ENCODE measurements at regions not wholly inside any gene's neighbourhood (a gene's known extent, or its start where the extent isn't known, plus 50 kb on each side); places are given as distances from the start of the nearest gene placed in this dataset.

DNA sequence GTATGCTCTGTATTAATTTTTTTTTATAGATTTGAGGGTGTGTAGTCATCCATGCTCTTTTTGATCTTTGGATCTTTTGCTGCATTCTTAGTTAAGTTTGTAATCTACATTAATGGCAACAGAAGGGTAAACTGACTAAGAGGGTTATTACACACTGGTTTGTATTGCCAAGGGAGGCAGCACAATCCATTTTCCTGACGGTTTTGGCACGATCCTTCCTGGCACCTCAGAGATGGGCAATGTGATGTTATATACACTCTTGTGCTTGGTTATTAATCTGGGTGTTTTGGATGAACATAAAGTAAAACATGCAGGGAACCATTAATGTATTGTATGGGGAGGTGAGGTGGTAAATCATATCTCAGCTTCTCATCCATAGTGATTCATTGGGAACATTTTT lies 98.8 kb upstream of the SLC38A2 start:
- ATAC-seq (no peak), DNase-seq (ENCODE audit: low spot score) (no peak)
- Mint-ChIP-seq H3K4me1 (peaks cover 25% of the 10 kb centered on the region), H3K27me3 (ENCODE audit: low read depth) (no peaks in the 10 kb centered on the region), H3K27ac (no peak overlapping the region), H3K9me3 (no peaks in the 10 kb centered on the region), H3K4me3 (no peak overlapping the region), H3K36me3 (no peaks in the 10 kb centered on the region)
- TF ChIP-seq IRF2 (CRISPR knock-in tag; IDR thresholded peaks at IDR 0.05; ENCODE audit: borderline replicate concordance, low read depth): no peak
- TF ChIP-seq NFATC4 (CRISPR knock-in tag; IDR thresholded peaks at IDR 0.05): no peak
- TF ChIP-seq, protein P1, sequence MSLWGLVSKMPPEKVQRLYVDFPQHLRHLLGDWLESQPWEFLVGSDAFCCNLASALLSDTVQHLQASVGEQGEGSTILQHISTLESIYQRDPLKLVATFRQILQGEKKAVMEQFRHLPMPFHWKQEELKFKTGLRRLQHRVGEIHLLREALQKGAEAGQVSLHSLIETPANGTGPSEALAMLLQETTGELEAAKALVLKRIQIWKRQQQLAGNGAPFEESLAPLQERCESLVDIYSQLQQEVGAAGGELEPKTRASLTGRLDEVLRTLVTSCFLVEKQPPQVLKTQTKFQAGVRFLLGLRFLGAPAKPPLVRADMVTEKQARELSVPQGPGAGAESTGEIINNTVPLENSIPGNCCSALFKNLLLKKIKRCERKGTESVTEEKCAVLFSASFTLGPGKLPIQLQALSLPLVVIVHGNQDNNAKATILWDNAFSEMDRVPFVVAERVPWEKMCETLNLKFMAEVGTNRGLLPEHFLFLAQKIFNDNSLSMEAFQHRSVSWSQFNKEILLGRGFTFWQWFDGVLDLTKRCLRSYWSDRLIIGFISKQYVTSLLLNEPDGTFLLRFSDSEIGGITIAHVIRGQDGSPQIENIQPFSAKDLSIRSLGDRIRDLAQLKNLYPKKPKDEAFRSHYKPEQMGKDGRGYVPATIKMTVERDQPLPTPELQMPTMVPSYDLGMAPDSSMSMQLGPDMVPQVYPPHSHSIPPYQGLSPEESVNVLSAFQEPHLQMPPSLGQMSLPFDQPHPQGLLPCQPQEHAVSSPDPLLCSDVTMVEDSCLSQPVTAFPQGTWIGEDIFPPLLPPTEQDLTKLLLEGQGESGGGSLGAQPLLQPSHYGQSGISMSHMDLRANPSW (CRISPR knock-in tag; conservative IDR thresholded peaks at IDR 0.05; ENCODE audit: low read depth): no peak
- TF ChIP-seq, protein P2, sequence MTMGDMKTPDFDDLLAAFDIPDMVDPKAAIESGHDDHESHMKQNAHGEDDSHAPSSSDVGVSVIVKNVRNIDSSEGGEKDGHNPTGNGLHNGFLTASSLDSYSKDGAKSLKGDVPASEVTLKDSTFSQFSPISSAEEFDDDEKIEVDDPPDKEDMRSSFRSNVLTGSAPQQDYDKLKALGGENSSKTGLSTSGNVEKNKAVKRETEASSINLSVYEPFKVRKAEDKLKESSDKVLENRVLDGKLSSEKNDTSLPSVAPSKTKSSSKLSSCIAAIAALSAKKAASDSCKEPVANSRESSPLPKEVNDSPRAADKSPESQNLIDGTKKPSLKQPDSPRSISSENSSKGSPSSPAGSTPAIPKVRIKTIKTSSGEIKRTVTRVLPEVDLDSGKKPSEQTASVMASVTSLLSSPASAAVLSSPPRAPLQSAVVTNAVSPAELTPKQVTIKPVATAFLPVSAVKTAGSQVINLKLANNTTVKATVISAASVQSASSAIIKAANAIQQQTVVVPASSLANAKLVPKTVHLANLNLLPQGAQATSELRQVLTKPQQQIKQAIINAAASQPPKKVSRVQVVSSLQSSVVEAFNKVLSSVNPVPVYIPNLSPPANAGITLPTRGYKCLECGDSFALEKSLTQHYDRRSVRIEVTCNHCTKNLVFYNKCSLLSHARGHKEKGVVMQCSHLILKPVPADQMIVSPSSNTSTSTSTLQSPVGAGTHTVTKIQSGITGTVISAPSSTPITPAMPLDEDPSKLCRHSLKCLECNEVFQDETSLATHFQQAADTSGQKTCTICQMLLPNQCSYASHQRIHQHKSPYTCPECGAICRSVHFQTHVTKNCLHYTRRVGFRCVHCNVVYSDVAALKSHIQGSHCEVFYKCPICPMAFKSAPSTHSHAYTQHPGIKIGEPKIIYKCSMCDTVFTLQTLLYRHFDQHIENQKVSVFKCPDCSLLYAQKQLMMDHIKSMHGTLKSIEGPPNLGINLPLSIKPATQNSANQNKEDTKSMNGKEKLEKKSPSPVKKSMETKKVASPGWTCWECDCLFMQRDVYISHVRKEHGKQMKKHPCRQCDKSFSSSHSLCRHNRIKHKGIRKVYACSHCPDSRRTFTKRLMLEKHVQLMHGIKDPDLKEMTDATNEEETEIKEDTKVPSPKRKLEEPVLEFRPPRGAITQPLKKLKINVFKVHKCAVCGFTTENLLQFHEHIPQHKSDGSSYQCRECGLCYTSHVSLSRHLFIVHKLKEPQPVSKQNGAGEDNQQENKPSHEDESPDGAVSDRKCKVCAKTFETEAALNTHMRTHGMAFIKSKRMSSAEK (CRISPR knock-in tag; IDR thresholded peaks at IDR 0.05; ENCODE audit: borderline replicate concordance): no peak
- TF ChIP-seq GTF2I (CRISPR knock-in tag; conservative IDR thresholded peaks at IDR 0.05): no peak
- no peak for TF ChIP-seq SMAD4 (CRISPR knock-in tag; IDR thresholded peaks at IDR 0.05)
- TF ChIP-seq, protein P3, sequence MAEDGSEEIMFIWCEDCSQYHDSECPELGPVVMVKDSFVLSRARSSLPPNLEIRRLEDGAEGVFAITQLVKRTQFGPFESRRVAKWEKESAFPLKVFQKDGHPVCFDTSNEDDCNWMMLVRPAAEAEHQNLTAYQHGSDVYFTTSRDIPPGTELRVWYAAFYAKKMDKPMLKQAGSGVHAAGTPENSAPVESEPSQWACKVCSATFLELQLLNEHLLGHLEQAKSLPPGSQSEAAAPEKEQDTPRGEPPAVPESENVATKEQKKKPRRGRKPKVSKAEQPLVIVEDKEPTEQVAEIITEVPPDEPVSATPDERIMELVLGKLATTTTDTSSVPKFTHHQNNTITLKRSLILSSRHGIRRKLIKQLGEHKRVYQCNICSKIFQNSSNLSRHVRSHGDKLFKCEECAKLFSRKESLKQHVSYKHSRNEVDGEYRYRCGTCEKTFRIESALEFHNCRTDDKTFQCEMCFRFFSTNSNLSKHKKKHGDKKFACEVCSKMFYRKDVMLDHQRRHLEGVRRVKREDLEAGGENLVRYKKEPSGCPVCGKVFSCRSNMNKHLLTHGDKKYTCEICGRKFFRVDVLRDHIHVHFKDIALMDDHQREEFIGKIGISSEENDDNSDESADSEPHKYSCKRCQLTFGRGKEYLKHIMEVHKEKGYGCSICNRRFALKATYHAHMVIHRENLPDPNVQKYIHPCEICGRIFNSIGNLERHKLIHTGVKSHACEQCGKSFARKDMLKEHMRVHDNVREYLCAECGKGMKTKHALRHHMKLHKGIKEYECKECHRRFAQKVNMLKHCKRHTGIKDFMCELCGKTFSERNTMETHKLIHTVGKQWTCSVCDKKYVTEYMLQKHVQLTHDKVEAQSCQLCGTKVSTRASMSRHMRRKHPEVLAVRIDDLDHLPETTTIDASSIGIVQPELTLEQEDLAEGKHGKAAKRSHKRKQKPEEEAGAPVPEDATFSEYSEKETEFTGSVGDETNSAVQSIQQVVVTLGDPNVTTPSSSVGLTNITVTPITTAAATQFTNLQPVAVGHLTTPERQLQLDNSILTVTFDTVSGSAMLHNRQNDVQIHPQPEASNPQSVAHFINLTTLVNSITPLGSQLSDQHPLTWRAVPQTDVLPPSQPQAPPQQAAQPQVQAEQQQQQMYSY (CRISPR knock-in tag; IDR thresholded peaks at IDR 0.05): no peak
- POLR2A ChIA-PET: no interaction called here
- CTCF ChIA-PET: no interaction called here

DNA sequence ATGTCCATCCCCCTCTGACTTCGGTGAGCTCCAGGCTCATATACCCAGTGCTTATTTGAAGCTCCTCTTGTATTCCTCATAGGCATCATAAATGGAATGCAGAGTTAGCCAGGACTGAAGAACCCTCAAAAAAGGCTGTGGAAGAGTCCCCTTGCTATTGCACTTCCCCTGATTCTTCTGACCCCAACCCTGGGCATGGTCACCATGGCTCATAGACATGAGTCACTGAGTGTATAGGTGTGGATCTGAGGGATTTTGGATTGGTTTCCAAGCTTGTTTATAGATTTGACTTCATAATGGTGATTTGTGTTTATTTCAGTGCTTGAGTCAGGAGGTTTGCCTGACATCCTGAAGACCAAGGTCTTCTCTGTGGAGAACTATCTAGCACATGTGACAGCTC lies 98.4 kb upstream of the SLC38A2 start:
- CTCF ChIA-PET: no interaction called here
- H3K4me1 Mint-ChIP-seq: peaks cover 26% of the 10 kb centered on the region
- ATAC-seq: no peak
- TF ChIP-seq NR2C2 (CRISPR knock-in tag; IDR thresholded peaks at IDR 0.05) (no peak), GTF2I (CRISPR knock-in tag; conservative IDR thresholded peaks at IDR 0.05) (no peak), ZNF317 (CRISPR knock-in tag; IDR thresholded peaks at IDR 0.05; ENCODE audit: borderline replicate concordance, low read depth) (no peak), ZNF416 (CRISPR knock-in tag; IDR thresholded peaks at IDR 0.05) (no peak), KAT7 (CRISPR knock-in tag; IDR thresholded peaks at IDR 0.05; ENCODE audit: borderline replicate concordance) (no peak), NFE2L1 (CRISPR knock-in tag; IDR thresholded peaks at IDR 0.05) (no peak), EMX1 (CRISPR knock-in tag; IDR thresholded peaks at IDR 0.05) (no peak)
- TF ChIP-seq, protein P4, sequence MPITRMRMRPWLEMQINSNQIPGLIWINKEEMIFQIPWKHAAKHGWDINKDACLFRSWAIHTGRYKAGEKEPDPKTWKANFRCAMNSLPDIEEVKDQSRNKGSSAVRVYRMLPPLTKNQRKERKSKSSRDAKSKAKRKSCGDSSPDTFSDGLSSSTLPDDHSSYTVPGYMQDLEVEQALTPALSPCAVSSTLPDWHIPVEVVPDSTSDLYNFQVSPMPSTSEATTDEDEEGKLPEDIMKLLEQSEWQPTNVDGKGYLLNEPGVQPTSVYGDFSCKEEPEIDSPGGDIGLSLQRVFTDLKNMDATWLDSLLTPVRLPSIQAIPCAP (CRISPR knock-in tag; IDR thresholded peaks at IDR 0.05): no peak
- TF ChIP-seq, protein P2 (CRISPR knock-in tag; IDR thresholded peaks at IDR 0.05; ENCODE audit: borderline replicate concordance): no peak
- TF ChIP-seq, protein P5, sequence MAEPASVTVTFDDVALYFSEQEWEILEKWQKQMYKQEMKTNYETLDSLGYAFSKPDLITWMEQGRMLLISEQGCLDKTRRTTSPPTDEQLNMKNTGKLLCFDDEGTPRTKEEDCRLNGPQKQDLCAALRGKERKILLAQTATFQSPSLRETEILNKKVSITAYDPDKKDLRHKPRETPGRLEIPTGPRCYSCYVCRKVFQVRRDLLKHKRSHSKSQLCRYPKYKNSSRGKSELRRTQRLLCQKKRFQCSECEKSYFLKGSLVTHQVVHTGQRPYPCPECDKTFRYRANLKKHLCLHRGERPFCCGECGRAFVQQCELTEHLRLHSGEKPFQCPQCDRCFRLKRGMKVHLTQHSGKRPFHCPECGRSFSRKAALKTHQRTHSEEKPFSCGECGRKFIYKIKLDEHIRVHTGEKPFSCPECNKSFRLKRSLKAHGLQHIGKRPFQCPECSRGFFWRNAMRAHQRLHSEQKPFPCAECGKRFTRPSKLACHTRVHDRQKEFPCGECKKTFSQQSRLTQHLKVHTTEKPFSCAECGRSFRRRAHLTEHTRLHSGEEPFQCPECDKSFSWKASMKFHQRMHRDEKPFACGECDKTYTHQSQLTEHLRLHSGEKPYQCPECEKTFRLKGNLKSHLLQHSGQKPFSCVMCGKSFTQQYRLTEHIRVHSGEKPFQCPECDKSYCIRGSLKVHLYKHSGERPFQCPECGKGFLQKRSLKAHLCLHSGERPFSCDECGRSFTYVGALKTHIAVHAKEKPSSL (CRISPR knock-in tag; conservative IDR thresholded peaks at IDR 0.05): no peak

More for the DNA sequence above, 98.4 kb upstream of the SLC38A2 start:
- H3K36me3 Mint-ChIP-seq: no peaks in the 10 kb centered on the region
- no peaks in the 10 kb centered on the region for H3K27me3 Mint-ChIP-seq (ENCODE audit: low read depth)
- H3K27ac Mint-ChIP-seq: no peak overlapping the region
- POLR2A ChIA-PET: no interaction called here
- H3K4me3 Mint-ChIP-seq: no peak overlapping the region
- no peak for DNase-seq (ENCODE audit: low spot score)
- H3K9me3 Mint-ChIP-seq: no peaks in the 10 kb centered on the region

Measured in WTC11 (cell line).